OCI-LY7 (cell line): ENCODE measurements at regions not wholly inside any gene's neighbourhood (a gene's known extent, or its start where the extent isn't known, plus 50 kb on each side); places are given as distances from the start of the nearest gene placed in this dataset.

Experiments
- CTCF ChIP-seq: fragments of 200-600 bp; sonication (generic); conservative IDR thresholded peaks from 2 replicates; pipeline ENCODE4 v1.5.1; 2014; ENCODE audit warnings: mild to moderate bottlenecking, antibody characterized with exemption, low read length, moderate library complexity, mixed read lengths
- EZH2phosphoT487 ChIP-seq: fragments of 200-600 bp; sonication (generic); IDR thresholded peaks from 2 replicates; pipeline ENCODE4 v1.6.1; 2018; ENCODE audit warnings: low read depth, borderline replicate concordance, mild to moderate bottlenecking, mixed run types, antibody characterized with exemption, low read length, moderate library complexity, mixed read lengths

- no peak for TF ChIP-seq CTCF
- no peak for TF ChIP-seq EZH2phosphoT487
Measured at GRCh38 chr1:73659136-73659535, 538.8 kb downstream of the LRRIQ3 start.
